NCI-H526 treated with DMSO at 0.1 percent for 48 hours (cell line): ENCODE measurements at regions not wholly inside any gene's neighbourhood (a gene's known extent, or its start where the extent isn't known, plus 50 kb on each side); places are given as distances from the start of the nearest gene placed in this dataset.

Experiments
- DNase-seq: peaks from one replicate; lab custom pipeline; 2025; lab: John Stamatoyannopoulos, UW

DNA sequence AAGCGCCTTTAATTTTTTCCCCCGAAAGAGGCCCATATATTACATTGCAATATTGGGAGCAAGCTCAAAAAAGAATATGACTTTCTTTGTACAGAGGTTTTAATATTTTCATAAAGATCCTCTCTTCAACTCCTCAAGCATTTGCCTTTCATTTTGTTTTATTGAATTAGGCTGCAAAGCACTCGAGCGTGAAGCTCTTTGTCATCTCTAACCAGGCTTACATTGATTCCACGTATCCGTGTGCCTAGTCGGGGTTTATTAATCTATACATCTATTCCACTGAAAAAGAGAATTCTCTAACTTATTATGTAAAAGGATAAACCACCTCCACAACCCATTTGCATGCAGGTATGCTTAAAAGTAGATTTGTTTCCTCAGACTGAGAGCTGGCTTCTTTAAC, 234.8 kb upstream of the TMPO start:
- peak; percentile 71 for DNase-seq

GRCh38 chr12:98291828-98292227, 223.6 kb upstream of the TMPO start:
- no peak for DNase-seq

DNA sequence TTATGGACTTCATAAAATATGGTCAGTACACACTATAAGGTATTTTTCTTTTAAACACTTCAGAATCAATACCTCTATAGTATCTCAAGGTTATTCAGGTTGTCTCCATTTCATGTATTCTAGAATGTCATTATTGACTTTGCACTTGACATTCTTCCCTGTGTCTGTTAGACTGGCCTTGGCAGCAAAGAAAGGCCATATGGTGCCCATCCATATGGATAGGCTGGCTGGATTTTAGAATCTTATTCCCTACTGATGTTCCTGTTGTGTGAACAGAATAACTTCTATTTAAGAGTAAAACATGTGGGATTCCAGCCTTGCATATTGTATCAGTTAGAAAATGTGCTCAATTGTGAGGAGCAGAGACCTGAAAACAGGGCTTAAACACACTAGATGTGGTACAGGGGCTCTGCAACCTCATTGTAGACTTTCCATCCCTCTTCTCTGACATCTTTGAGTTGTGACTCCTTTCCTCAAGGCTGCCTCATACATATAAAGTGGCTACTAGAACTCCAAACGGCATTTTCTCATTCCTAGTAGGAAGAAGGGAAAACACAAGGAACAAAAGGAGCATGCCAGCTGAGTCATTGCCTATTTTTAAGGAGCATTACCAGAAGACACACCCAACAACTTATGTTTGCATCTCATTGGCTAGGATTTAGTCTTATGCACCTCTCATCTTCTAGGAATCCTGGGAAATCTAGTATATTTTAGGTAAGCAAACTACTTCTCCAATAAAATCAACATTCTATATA, 221.2 kb upstream of the TMPO start:
- DNase-seq = no peak

DNA sequence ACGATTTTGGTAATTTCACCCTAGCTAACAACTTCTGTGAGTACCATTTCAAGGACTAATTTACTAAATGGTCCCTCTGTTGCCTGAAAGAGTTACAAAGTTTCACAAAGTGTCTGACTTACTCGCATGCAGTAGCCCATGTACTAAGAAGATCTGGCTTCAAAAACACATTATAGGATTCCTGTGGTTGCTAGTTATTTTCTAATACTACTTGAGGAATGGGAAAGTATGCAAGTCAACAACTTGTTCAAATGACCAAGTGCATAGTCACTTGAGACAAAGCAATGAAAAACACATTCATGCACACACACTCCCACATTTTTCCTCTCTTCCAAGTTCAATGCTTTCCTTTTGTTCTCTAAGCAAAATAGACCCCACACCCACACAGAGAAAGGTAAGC, 219.7 kb upstream of the TMPO start:
- no peak for DNase-seq

DNA sequence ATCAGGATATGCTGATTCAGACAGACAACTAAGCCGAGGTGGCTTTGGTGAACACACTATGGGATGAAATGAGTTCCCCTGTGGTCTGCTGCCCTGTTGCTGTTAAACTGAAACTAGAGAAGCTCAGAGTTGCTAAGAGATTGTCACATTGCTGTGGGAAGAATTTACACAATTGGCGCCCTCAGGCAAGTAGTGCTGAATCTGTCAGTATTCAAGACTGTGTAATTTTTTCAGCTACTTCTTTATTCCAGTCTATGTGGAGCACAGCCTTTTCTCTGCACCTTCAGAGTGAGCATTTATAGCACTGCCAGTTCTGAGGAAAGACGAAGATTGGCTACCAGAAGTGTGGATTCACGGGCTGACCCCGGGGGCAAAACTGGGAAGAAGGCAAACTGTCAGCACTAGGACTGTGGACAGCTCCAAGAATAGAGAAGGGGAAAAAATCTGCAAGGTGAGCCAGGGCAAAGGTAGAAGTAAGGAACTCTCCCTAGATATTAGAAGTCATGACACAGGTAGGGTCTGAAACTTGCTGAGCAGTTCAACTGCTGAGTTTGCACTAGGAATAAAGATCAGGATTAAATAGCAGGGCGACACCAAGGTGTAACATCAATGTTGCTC, 218.8 kb upstream of the TMPO start:
- no peak for DNase-seq

- DNase-seq = no peak
These were observed 217.9 kb upstream of the TMPO start for GRCh38 chr12:98297538-98297937.

- no peak for DNase-seq
These were observed 207.2 kb upstream of the TMPO start for GRCh38 chr12:98308141-98308540.

GRCh38 chr12:98317939-98318899, 197.2 kb upstream of the TMPO start:
- no peak for DNase-seq

GRCh38 chr12:98319716-98320425, 195.5 kb upstream of the TMPO start:
- no peak for DNase-seq

- no peak for DNase-seq
These were observed 190.4 kb upstream of the TMPO start for GRCh38 chr12:98325003-98325402.

- DNase-seq = no peak
These were observed 186.9 kb upstream of the TMPO start for GRCh38 chr12:98328467-98328866.

DNA sequence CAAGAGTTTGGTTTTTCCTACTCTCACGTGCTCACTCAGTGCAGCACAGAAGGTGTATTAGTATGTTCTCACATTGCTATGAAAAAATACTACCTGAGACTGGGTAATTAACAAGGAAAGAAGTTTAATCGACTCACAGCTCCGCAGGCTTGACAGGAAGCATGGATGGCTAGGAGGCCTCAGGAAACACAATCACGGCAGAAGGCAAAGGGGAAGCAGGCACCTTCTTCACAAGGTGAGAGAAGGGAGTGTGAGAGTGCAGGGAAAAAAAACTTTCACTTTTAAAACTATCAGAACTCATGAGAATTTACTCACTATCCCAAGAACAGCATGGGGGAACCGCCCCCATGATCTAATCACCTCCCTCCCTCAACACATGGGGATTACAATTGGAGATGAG, 185.8 kb upstream of the TMPO start:
- DNase-seq = no peak

- DNase-seq = no peak
These were observed 182.7 kb upstream of the TMPO start for GRCh38 chr12:98332642-98333041.

DNA sequence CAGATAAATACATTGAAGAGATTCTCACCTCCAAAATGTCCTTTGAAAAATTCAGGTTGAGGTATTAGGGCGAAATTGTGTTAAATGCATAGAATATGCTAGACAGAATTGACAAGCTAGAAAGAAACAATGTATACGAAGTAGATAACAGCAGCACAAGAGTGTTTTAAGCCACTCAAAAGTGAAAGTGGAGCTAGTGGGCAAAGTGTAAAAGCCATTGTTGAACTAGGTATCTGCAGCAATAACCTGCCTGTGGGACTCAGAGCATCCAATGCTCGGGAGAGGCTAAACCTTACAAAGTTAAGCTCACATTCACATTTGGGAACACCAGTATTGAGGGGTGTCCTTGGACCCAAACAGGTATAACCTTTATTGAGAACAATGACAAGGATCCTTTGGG, 180.6 kb upstream of the TMPO start:
- no peak for DNase-seq

GRCh38 chr12:98341026-98341425, 174.4 kb upstream of the TMPO start:
- no peak for DNase-seq

GRCh38 chr12:98341732-98342131, 173.7 kb upstream of the TMPO start:
- no peak for DNase-seq

- DNase-seq = no peak
These were observed 172.3 kb upstream of the TMPO start for GRCh38 chr12:98343002-98343567.

DNA sequence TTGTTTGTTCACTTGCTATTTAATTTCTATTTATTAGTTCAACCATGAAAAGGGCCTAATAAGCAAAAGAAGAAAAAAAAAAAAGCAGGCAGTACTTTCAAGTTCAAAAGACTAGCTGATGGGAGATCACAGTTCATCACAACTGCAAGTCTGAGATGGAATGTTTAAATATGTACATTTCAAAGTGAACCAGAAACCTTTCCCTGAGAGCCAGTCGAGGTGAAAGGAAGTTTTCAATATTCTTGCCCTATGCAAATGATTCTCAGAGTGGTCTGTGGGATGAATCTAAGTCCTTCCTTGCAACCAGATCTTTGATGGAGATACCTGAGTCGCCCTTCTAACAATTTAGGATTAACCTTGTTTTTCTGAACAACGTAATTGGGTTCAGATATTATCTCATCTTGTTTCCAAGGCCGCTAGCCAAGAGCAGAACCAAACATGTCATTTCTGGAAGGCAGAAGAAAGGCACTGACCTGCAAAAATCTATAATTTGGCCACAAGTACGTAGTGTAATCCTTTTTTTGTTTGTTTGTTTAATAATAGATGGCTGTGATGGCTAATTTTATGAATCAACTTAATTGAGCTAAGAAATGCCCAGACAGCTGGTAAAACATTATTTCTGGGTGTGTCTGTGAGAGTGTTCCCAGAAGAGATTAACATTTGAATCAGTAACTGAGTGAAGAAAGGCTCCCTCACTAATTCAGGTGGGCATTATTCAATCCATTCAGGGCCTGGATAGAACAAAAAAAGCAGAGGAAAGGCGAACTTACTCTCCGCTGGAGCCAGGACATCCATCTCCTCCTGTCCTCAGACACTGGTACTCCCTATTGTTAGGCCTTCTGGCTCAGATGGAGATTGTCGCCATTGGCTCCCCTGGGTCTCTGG, 171.1 kb upstream of the TMPO start:
- DNase-seq = no peak

- no peak for DNase-seq
These were observed 170.0 kb upstream of the TMPO start for GRCh38 chr12:98345308-98345876.

DNA sequence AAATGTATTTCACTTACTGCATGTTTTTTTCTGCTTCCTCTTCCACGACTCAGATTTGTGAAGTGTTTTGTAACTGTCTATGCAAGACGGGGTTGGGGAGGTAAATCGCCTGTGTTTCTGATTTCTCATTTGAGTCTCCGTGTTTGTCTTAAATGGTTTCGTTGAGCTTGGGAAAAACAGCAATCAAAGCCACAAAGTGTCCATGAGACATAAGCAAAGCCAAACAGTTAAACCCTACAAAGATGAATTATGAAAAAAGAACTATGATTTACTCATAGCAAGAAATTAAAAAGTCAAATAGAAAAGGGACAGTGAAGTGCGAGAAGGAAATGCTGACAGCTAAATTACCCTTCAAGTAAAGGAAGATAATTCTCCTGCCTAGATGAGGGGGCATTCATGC, 164.3 kb upstream of the TMPO start:
- DNase-seq = no peak
